ENCODE measurements at regions not wholly inside any gene's neighbourhood (a gene's known extent, or its start where the extent isn't known, plus 50 kb on each side); places are given as distances from the start of the nearest gene placed in this dataset.

- TF ChIP-seq, protein P1, sequence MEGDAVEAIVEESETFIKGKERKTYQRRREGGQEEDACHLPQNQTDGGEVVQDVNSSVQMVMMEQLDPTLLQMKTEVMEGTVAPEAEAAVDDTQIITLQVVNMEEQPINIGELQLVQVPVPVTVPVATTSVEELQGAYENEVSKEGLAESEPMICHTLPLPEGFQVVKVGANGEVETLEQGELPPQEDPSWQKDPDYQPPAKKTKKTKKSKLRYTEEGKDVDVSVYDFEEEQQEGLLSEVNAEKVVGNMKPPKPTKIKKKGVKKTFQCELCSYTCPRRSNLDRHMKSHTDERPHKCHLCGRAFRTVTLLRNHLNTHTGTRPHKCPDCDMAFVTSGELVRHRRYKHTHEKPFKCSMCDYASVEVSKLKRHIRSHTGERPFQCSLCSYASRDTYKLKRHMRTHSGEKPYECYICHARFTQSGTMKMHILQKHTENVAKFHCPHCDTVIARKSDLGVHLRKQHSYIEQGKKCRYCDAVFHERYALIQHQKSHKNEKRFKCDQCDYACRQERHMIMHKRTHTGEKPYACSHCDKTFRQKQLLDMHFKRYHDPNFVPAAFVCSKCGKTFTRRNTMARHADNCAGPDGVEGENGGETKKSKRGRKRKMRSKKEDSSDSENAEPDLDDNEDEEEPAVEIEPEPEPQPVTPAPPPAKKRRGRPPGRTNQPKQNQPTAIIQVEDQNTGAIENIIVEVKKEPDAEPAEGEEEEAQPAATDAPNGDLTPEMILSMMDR (IDR thresholded peaks at IDR 0.05), result no peak
- TF ChIP-seq POLR2A (IDR thresholded peaks at IDR 0.05), result no peak
Measured at GRCh38 chr5:125969011-125969813, 454.0 kb upstream of the GRAMD2B start.
